Ovary (tissue), 7 donors: ENCODE measurements at regions not wholly inside any gene's neighbourhood (a gene's known extent, or its start where the extent isn't known, plus 50 kb on each side); places are given as distances from the start of the nearest gene placed in this dataset.

Experiments used
- DNase-seq, 5 donors: peaks; one replicate each; pipeline ENCODE4 v3.0.0-alpha.2; 2019 to 2020
- H3K27ac ChIP-seq, 2 donors: fragments of 200-600 bp; one replicate each; pipeline versions ENCODE4 v1.5.1 to v1.8.0; 2019 to 2022
- H3K27me3 ChIP-seq: fragments of 200-600 bp; one replicate; pipeline ENCODE4 v1.8.0; 2022
- H3K36me3 ChIP-seq: fragments of 200-600 bp; sonication (generic); one replicate; pipeline ENCODE4 v1.5.1; 2019
- H3K4me1 ChIP-seq: one replicate; pipeline ENCODE4 v1.8.1; 2013; ENCODE audit warnings: mild to moderate bottlenecking, moderate library complexity; ENCODE audit not compliant: insufficient read depth
- H3K4me3 ChIP-seq: fragments of 200-600 bp; sonication (generic); one replicate; pipeline ENCODE4 v1.5.1; 2017
- H3K9me3 ChIP-seq, 2 donors: fragments of 200-600 bp in 1 of 2; sonication (generic) in 1 of 2; one replicate each; pipeline versions ENCODE4 v1.5.1 to v1.8.1; 2013 to 2019; ENCODE audit warnings: mild to moderate bottlenecking in 1 of 2, moderate library complexity in 1 of 2
- CTCF ChIP-seq, 3 donors: fragments of 450-650 bp in 2 of 3; fragments of 200-600 bp in 1 of 3; IDR thresholded peaks; one replicate each; pipeline versions ENCODE4 v1.5.1 to v1.8.0; 2016 to 2022; ENCODE audit warnings: antibody characterized with exemption in 3 of 3, mild to moderate bottlenecking in 1 of 3
- EP300 ChIP-seq: sonication (generic); formaldehyde crosslinking; IDR thresholded peaks from one replicate; pipeline ENCODE4 v1.6.1; 2017; ENCODE audit warnings: antibody characterized with exemption
- POLR2A ChIP-seq: fragments of 450-650 bp; IDR thresholded peaks from one replicate; pipeline ENCODE4 v1.6.1; 2017; ENCODE audit warnings: antibody characterized with exemption, mild to moderate bottlenecking, moderate library complexity
- WGBS, 3 donors: extraction: QIAGEN DNeasy Blood & Tissue Kit in 1 of 3; methylation state at CpG; one replicate each; pipeline versions ENCODE4 v1.1.5 to v1.1.7; 2013 to 2017; 5-methylcytosine and 5-hydroxymethylcytosine counted together
- intact Hi-C, 4 donors: fragments of 100-400 bp; cut with DNase I; formaldehyde crosslinking; loops; one replicate each; pipeline versions ENCODE4 v1.11.0 to v1.15.1; 2022 to 2023
- donor health status: DM: no; HTN: no; CAD: no; lungs with moderate emphysema.
- donor health status: DM: no; HTN: no; CAD: no.
- donor health status: Bipolar disorder and iron deficiency.
- donor health status: DM: no; HTN: no; CAD: no.
- donor health status: DM: yes; HTN: yes; CAD: no.

GRCh38 chr12:131312793-131313545 is 359.3 kb downstream of the ADGRD1 start:
- Histone ChIP-seq H3K27me3 (no peaks in the 10 kb centered on the region), H3K4me1 (no peaks in the 10 kb centered on the region), H3K36me3 (no peaks in the 10 kb centered on the region), H3K9me3 (no peaks in the 10 kb centered on the region), H3K4me3 (no peak overlapping the region), H3K27ac (no peak overlapping the region)
- intact Hi-C loops, result loop anchor here in 2 of 4 donors (5.0 kb wide), 1 partner anchor 329 kb away; no protein-coding TSS in a partner anchor
- no peak for DNase-seq
- 70 to 77% (median 76%) methylated on average over 12 to 13 of the region's 13 CpGs for WGBS, 3 donors
- no peak for TF ChIP-seq EP300
- TF ChIP-seq POLR2A, result no peak
- TF ChIP-seq CTCF (IDR thresholded peaks at IDR 0.05), result no peak

GRCh38 chr12:131313635-131314034 is 359.9 kb downstream of the ADGRD1 start:
- no peak for TF ChIP-seq POLR2A
- no peak for TF ChIP-seq CTCF (IDR thresholded peaks at IDR 0.05)
- Histone ChIP-seq H3K27ac (no peak overlapping the region), H3K36me3 (no peaks in the 10 kb centered on the region), H3K4me3 (no peak overlapping the region), H3K9me3 (no peaks in the 10 kb centered on the region), H3K27me3 (no peaks in the 10 kb centered on the region), H3K4me1 (no peaks in the 10 kb centered on the region)
- intact Hi-C loops, result loop anchor here in 2 of 4 donors (5.0 kb wide), 1 partner anchor 329 kb away; no protein-coding TSS in a partner anchor
- DNase-seq, result no peak
- 55 to 59% (median 57%) methylated on average over 4 of the region's 4 CpGs for WGBS, 3 donors

- H3K4me3 ChIP-seq, result no peak overlapping the region
- intact Hi-C loops, result loop anchor here in 2 of 4 donors (5.0 kb wide), 1 partner anchor 328 kb away; no protein-coding TSS in a partner anchor
Observed at GRCh38 chr12:131314524-131315090, 360.9 kb downstream of the ADGRD1 start.

GRCh38 chr12:131315601-131316000 is 361.9 kb downstream of the ADGRD1 start:
- Histone ChIP-seq H3K27me3 (no peaks in the 10 kb centered on the region), H3K4me1 (no peaks in the 10 kb centered on the region), H3K27ac (no peak overlapping the region), H3K4me3 (no peak overlapping the region), H3K9me3 (no peaks in the 10 kb centered on the region), H3K36me3 (no peaks in the 10 kb centered on the region)
- WGBS, 3 donors, result 76 to 80% (median 79%) methylated on average over 3 of the region's 3 CpGs
- no peak for DNase-seq
- intact Hi-C loops, result no loop called here
- no peak for TF ChIP-seq CTCF (IDR thresholded peaks at IDR 0.05)
- TF ChIP-seq POLR2A, result no peak
- no peak for TF ChIP-seq EP300

More at GRCh38 chr12:131314524-131315090, 360.9 kb downstream of the ADGRD1 start:
- Histone ChIP-seq H3K27me3 (no peaks in the 10 kb centered on the region), H3K4me1 (no peaks in the 10 kb centered on the region), H3K9me3 (no peaks in the 10 kb centered on the region), H3K36me3 (no peaks in the 10 kb centered on the region), H3K27ac (no peak overlapping the region)
- no peak for TF ChIP-seq EP300
- TF ChIP-seq CTCF (IDR thresholded peaks at IDR 0.05), result no peak
- no peak for TF ChIP-seq POLR2A
- DNase-seq, result no peak
